SK-N-SH (cell line): ENCODE measurements at regions not wholly inside any gene's neighbourhood (a gene's known extent, or its start where the extent isn't known, plus 50 kb on each side); places are given as distances from the start of the nearest gene placed in this dataset.

Source experiments
- CHD2 ChIP-seq: fragments of 150-350 bp; IDR thresholded peaks from 2 replicates; pipeline ENCODE4 v1.6.1; 2018; ENCODE audit warnings: low read length; ENCODE audit not compliant: partially characterized antibody
- EP300 ChIP-seq, 2 experiments: IDR thresholded peaks; 2 replicates each; pipeline versions ENCODE4 v1.4.0 to v1.6.1; 2012; ENCODE audit warnings: borderline replicate concordance in 1 of 2, low read depth in 1 of 2, low read length in 1 of 2
- EZH2phosphoT487 ChIP-seq: fragments of 200-600 bp; sonication (generic); IDR thresholded peaks from 2 replicates; pipeline ENCODE4 v1.6.1; 2017; ENCODE audit warnings: low read depth, mixed run types, mild to moderate bottlenecking, antibody characterized with exemption, moderate library complexity, borderline replicate concordance
- GATA2 ChIP-seq: sonication (generic); formaldehyde crosslinking; IDR thresholded peaks from 2 replicates; pipeline ENCODE4 v1.5.0; 2020; ENCODE audit warnings: mild to moderate bottlenecking, missing genetic modification reagents
- RAD21 ChIP-seq: IDR thresholded peaks from 2 replicates; pipeline ENCODE4 v1.6.1; 2012; ENCODE audit warnings: mild to moderate bottlenecking, low read length
- TAF1 ChIP-seq: IDR thresholded peaks from 2 replicates; pipeline ENCODE4 v1.6.1; 2012; ENCODE audit warnings: low read depth, mild to moderate bottlenecking, low read length, moderate library complexity, borderline replicate concordance
- TF ChIP-seq, protein P1 (sequence below): fragments of 200-600 bp; sonication (generic); IDR thresholded peaks from 2 replicates; pipeline ENCODE4 v1.6.1; 2017; ENCODE audit warnings: antibody characterized with exemption, mild to moderate bottlenecking, moderate library complexity
- TF ChIP-seq, protein P2 (sequence below): IDR thresholded peaks from 2 replicates; pipeline ENCODE4 v1.4.0; 2012; ENCODE audit warnings: low read depth, borderline replicate concordance

DNA sequence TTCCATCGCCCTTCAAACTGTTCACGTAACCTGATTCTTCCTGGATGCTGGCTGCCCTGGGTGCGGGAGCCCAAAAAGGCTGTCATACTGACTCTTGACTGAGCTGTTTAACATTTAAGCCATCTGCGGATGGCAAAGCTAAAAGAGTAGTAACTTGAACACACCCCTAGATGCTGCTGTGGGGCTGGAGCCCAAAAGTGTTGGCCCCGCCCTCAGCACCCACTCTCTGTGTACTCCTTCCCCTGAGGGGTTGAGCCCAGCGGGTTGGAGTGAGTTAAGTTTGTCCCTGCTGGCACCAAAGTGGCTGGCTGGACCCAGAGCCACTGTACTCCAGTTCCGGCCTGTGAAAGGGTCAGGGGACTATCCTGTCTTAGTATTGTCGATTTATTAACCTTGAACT, 640.6 kb downstream of the PTPRU start:
- TF ChIP-seq EZH2phosphoT487 (no peak), TAF1 (no peak), EP300 (IDR thresholded peaks at IDR 0.05; ENCODE audit: borderline replicate concordance in 1 of 2, low read depth in 1 of 2, low read length in 1 of 2) (no peak), GATA2 (CRISPR knock-in tag) (no peak), RAD21 (no peak), CHD2 (no peak)
- TF ChIP-seq, protein P1, sequence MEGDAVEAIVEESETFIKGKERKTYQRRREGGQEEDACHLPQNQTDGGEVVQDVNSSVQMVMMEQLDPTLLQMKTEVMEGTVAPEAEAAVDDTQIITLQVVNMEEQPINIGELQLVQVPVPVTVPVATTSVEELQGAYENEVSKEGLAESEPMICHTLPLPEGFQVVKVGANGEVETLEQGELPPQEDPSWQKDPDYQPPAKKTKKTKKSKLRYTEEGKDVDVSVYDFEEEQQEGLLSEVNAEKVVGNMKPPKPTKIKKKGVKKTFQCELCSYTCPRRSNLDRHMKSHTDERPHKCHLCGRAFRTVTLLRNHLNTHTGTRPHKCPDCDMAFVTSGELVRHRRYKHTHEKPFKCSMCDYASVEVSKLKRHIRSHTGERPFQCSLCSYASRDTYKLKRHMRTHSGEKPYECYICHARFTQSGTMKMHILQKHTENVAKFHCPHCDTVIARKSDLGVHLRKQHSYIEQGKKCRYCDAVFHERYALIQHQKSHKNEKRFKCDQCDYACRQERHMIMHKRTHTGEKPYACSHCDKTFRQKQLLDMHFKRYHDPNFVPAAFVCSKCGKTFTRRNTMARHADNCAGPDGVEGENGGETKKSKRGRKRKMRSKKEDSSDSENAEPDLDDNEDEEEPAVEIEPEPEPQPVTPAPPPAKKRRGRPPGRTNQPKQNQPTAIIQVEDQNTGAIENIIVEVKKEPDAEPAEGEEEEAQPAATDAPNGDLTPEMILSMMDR: no peak
- TF ChIP-seq, protein P2, sequence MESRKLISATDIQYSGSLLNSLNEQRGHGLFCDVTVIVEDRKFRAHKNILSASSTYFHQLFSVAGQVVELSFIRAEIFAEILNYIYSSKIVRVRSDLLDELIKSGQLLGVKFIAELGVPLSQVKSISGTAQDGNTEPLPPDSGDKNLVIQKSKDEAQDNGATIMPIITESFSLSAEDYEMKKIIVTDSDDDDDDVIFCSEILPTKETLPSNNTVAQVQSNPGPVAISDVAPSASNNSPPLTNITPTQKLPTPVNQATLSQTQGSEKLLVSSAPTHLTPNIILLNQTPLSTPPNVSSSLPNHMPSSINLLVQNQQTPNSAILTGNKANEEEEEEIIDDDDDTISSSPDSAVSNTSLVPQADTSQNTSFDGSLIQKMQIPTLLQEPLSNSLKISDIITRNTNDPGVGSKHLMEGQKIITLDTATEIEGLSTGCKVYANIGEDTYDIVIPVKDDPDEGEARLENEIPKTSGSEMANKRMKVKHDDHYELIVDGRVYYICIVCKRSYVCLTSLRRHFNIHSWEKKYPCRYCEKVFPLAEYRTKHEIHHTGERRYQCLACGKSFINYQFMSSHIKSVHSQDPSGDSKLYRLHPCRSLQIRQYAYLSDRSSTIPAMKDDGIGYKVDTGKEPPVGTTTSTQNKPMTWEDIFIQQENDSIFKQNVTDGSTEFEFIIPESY: no peak
